Muscle layer of duodenum (tissue), 2 donors: ENCODE measurements at regions not wholly inside any gene's neighbourhood (a gene's known extent, or its start where the extent isn't known, plus 50 kb on each side); places are given as distances from the start of the nearest gene placed in this dataset.

Experiments
- H3K27ac ChIP-seq: one replicate; pipeline ENCODE4 v1.7.0; 2013; ENCODE audit warnings: mild to moderate bottlenecking, low read length
- H3K27me3 ChIP-seq: one replicate; pipeline ENCODE4 v1.7.0; 2013; ENCODE audit warnings: low read depth, mild to moderate bottlenecking, control low read depth, low read length
- H3K36me3 ChIP-seq, 2 donors: one replicate each; pipeline ENCODE4 v1.7.0; 2013; ENCODE audit warnings: low read length in 2 of 2, control low read depth in 1 of 2, mild to moderate bottlenecking in 1 of 2; ENCODE audit not compliant: insufficient read depth in 2 of 2, control insufficient read depth in 1 of 2
- H3K4me1 ChIP-seq, 2 donors: one replicate each; pipeline ENCODE4 v1.7.0; 2013; ENCODE audit warnings: low read length in 2 of 2, mild to moderate bottlenecking in 2 of 2, control low read depth in 1 of 2, moderate library complexity in 1 of 2; ENCODE audit not compliant: insufficient read depth in 2 of 2, control insufficient read depth in 1 of 2
- H3K4me3 ChIP-seq, 2 donors: one replicate each; pipeline ENCODE4 v1.7.0; 2013; ENCODE audit warnings: low read length in 2 of 2, low read depth in 1 of 2, mild to moderate bottlenecking in 1 of 2
- H3K9me3 ChIP-seq, 2 donors: one replicate each; pipeline ENCODE4 v1.7.0; 2013; ENCODE audit warnings: low read length in 2 of 2, control low read depth in 1 of 2, mild to moderate bottlenecking in 1 of 2; ENCODE audit not compliant: control insufficient read depth in 1 of 2
- donor health status: healthy.

GRCh38 chr18:61756244-61756643 lies 136.6 kb downstream of the RNF152 start:
- no peaks in the 10 kb centered on the region for H3K27me3 ChIP-seq
- H3K36me3 ChIP-seq = no peaks in the 10 kb centered on the region
- no peak overlapping the region for H3K4me3 ChIP-seq
- H3K4me1 ChIP-seq = no peaks in the 10 kb centered on the region
- no peaks in the 10 kb centered on the region for H3K9me3 ChIP-seq
- H3K27ac ChIP-seq = no peak overlapping the region

GRCh38 chr18:61755555-61755954 lies 137.3 kb downstream of the RNF152 start:
- Histone ChIP-seq H3K27me3 (no peaks in the 10 kb centered on the region), H3K4me1 (no peaks in the 10 kb centered on the region), H3K36me3 (no peaks in the 10 kb centered on the region), H3K4me3 (no peak overlapping the region), H3K9me3 (no peaks in the 10 kb centered on the region), H3K27ac (no peak overlapping the region)

GRCh38 chr18:61754039-61754583 lies 138.7 kb downstream of the RNF152 start:
- H3K27ac ChIP-seq = no peak overlapping the region
- H3K36me3 ChIP-seq = no peaks in the 10 kb centered on the region
- no peaks in the 10 kb centered on the region for H3K4me1 ChIP-seq
- no peaks in the 10 kb centered on the region for H3K27me3 ChIP-seq
- H3K4me3 ChIP-seq = no peak overlapping the region
- no peaks in the 10 kb centered on the region for H3K9me3 ChIP-seq

- Histone ChIP-seq H3K4me3 (no peak overlapping the region), H3K36me3 (no peaks in the 10 kb centered on the region), H3K27ac (no peak overlapping the region), H3K9me3 (no peaks in the 10 kb centered on the region), H3K27me3 (no peaks in the 10 kb centered on the region), H3K4me1 (no peaks in the 10 kb centered on the region)
Measured at GRCh38 chr18:61753373-61753772, 139.4 kb downstream of the RNF152 start.

GRCh38 chr18:61752973-61753372 lies 139.8 kb downstream of the RNF152 start:
- Histone ChIP-seq H3K27ac (no peak overlapping the region), H3K4me3 (no peak overlapping the region), H3K4me1 (no peaks in the 10 kb centered on the region), H3K36me3 (no peaks in the 10 kb centered on the region), H3K9me3 (no peaks in the 10 kb centered on the region), H3K27me3 (no peaks in the 10 kb centered on the region)

- Histone ChIP-seq H3K27me3 (no peaks in the 10 kb centered on the region), H3K9me3 (no peaks in the 10 kb centered on the region), H3K4me3 (no peak overlapping the region), H3K4me1 (no peaks in the 10 kb centered on the region), H3K36me3 (no peaks in the 10 kb centered on the region), H3K27ac (no peak overlapping the region)
Measured at GRCh38 chr18:61750840-61751668, 141.8 kb downstream of the RNF152 start.

GRCh38 chr18:61749546-61749945 lies 143.3 kb downstream of the RNF152 start:
- H3K36me3 ChIP-seq = no peaks in the 10 kb centered on the region
- H3K27ac ChIP-seq = no peak overlapping the region
- no peaks in the 10 kb centered on the region for H3K9me3 ChIP-seq
- no peaks in the 10 kb centered on the region for H3K4me1 ChIP-seq
- H3K27me3 ChIP-seq = no peaks in the 10 kb centered on the region
- H3K4me3 ChIP-seq = no peak overlapping the region

- H3K27ac ChIP-seq = no peak overlapping the region
- no peaks in the 10 kb centered on the region for H3K36me3 ChIP-seq
- H3K4me1 ChIP-seq = no peaks in the 10 kb centered on the region
- H3K9me3 ChIP-seq = no peaks in the 10 kb centered on the region
- H3K4me3 ChIP-seq = no peak overlapping the region
- no peaks in the 10 kb centered on the region for H3K27me3 ChIP-seq
Measured at GRCh38 chr18:61749031-61749430, 143.8 kb downstream of the RNF152 start.

GRCh38 chr18:61748004-61748403 lies 144.8 kb downstream of the RNF152 start:
- Histone ChIP-seq H3K9me3 (no peaks in the 10 kb centered on the region), H3K27ac (no peak overlapping the region), H3K27me3 (no peaks in the 10 kb centered on the region), H3K4me1 (peaks cover 0 to 3% of the 10 kb centered on the region in 2 donors), H3K4me3 (no peak overlapping the region), H3K36me3 (no peaks in the 10 kb centered on the region)

GRCh38 chr18:61743775-61744531 lies 148.9 kb downstream of the RNF152 start:
- no peaks in the 10 kb centered on the region for H3K27me3 ChIP-seq
- H3K36me3 ChIP-seq = no peaks in the 10 kb centered on the region
- no peak overlapping the region for H3K27ac ChIP-seq
- H3K4me1 ChIP-seq = peaks cover 0 to 3% of the 10 kb centered on the region in 2 donors
- no peak overlapping the region for H3K4me3 ChIP-seq
- no peaks in the 10 kb centered on the region for H3K9me3 ChIP-seq

GRCh38 chr18:61742565-61743429 lies 150.0 kb downstream of the RNF152 start:
- Histone ChIP-seq H3K36me3 (no peaks in the 10 kb centered on the region), H3K4me3 (no peak overlapping the region), H3K27me3 (no peaks in the 10 kb centered on the region), H3K9me3 (no peaks in the 10 kb centered on the region), H3K27ac (no peak overlapping the region), H3K4me1 (peaks cover 0 to 3% of the 10 kb centered on the region in 2 donors)
